Lower lobe of right lung (tissue), 2 donors: ENCODE measurements at regions not wholly inside any gene's neighbourhood (a gene's known extent, or its start where the extent isn't known, plus 50 kb on each side); places are given as distances from the start of the nearest gene placed in this dataset.

Experiments
- ATAC-seq, 2 donors: fragments of 200-7000 bp; cut with Tn5 transposase; one replicate each; pipeline ENCODE4 v1.9.1; 2020 to 2022; ENCODE audit warnings: mild to moderate bottlenecking in 2 of 2, moderate library complexity in 2 of 2
- DNase-seq: peaks from one replicate; pipeline ENCODE4 v3.0.0-alpha.2; 2020
- H3K27ac ChIP-seq: fragments of 200-600 bp; one replicate; pipeline ENCODE4 v1.8.0; 2022
- H3K27me3 ChIP-seq: fragments of 200-600 bp; one replicate; pipeline ENCODE4 v1.8.0; 2022; ENCODE audit warnings: low read depth
- H3K36me3 ChIP-seq: fragments of 200-600 bp; one replicate; pipeline ENCODE4 v1.8.0; 2022; ENCODE audit warnings: mild to moderate bottlenecking
- H3K4me1 ChIP-seq: fragments of 200-600 bp; one replicate; pipeline ENCODE4 v1.8.0; 2022
- H3K4me3 ChIP-seq: fragments of 200-600 bp; one replicate; pipeline ENCODE4 v1.8.0; 2022; ENCODE audit warnings: mild to moderate bottlenecking
- H3K9me3 ChIP-seq: fragments of 200-600 bp; one replicate; pipeline ENCODE4 v1.8.0; 2022
- intact Hi-C: fragments of 100-400 bp; cut with DNase I; formaldehyde crosslinking; loops from one replicate; pipeline ENCODE4 v1.11.0; 2022
- TF ChIP-seq, protein P1 (sequence below): fragments of 200-600 bp; IDR thresholded peaks from one replicate; pipeline ENCODE4 v1.8.0; 2022; ENCODE audit warnings: antibody characterized with exemption, mild to moderate bottlenecking
- donor health status: DM: no; HTN: yes; CAD: no; lungs with severe emphysema.

DNA sequence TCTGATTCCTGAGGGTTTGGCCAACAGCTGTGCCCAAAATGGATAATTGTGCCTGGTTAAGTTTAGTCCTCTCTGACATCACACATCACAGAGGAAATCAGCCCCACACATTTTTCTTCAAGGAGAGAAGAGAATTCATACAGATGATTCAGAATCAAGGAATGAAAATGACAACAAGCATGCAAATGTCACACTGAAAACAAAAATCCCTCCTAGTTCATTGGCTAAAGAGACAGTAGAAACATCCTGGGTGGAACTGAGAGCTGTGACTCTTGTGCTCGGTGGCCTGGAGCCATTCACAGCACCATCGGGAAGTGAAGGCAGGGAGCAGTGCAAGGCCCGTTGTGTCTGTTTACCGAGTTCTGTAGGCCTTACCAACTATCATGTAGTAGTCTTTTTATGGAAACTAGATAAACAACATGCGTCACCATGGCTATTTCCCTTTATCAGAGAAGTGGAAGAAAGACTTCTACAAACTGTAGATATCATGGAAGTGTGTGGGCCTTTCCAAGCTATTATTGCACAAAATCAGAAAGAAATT lies 81.7 kb upstream of the TENT5A start:
- Histone ChIP-seq H3K4me1 (no peaks in the 10 kb centered on the region), H3K27ac (no peak overlapping the region), H3K36me3 (no peaks in the 10 kb centered on the region), H3K4me3 (no peak overlapping the region), H3K27me3 (no peaks in the 10 kb centered on the region), H3K9me3 (no peaks in the 10 kb centered on the region)
- no peak for DNase-seq
- intact Hi-C loops: no loop called here
- TF ChIP-seq, protein P1, sequence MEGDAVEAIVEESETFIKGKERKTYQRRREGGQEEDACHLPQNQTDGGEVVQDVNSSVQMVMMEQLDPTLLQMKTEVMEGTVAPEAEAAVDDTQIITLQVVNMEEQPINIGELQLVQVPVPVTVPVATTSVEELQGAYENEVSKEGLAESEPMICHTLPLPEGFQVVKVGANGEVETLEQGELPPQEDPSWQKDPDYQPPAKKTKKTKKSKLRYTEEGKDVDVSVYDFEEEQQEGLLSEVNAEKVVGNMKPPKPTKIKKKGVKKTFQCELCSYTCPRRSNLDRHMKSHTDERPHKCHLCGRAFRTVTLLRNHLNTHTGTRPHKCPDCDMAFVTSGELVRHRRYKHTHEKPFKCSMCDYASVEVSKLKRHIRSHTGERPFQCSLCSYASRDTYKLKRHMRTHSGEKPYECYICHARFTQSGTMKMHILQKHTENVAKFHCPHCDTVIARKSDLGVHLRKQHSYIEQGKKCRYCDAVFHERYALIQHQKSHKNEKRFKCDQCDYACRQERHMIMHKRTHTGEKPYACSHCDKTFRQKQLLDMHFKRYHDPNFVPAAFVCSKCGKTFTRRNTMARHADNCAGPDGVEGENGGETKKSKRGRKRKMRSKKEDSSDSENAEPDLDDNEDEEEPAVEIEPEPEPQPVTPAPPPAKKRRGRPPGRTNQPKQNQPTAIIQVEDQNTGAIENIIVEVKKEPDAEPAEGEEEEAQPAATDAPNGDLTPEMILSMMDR: no peak
- ATAC-seq: peak in 1 of 2 donors; percentile 20

DNA sequence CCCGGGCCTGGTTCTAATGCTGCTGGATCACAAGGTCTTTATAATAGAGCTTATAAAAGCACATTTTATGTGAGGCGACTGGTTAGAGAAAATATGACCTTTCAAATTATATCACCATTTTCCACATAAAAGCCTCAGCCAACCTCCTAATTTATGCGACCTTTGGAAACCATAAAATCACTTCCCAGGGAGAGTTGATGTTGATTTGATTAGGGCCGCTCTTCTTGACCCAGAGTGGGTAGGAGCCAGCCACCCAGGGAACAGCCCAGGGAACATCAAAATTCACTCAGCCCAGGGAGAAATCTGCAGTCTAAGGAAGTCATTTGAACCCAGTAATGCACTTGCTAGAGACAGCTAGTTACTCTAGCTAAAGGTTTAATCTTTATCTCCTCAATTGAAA lies 79.8 kb upstream of the TENT5A start:
- no peak overlapping the region for H3K27ac ChIP-seq
- intact Hi-C loops: no loop called here
- no peak for ATAC-seq

DNA sequence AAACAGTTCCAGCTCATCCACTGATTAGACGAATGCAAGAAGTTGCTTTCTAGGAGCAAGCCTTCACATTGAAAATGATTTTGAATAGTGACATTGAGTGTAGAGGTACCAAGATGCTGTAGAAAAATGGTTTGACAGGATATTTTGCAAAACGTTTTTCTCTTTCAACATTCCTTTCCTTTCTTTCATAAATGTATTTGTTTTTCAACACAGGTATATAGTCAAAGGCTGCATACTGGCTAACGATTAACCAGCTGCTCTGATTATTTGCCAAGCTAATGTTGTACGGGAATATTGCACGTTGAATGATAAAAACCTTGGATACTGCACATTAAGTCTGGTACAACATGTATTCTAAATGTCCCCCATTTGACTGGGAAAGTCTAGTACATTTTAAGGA lies 78.8 kb upstream of the TENT5A start:
- Histone ChIP-seq H3K4me3 (no peak overlapping the region), H3K27me3 (no peaks in the 10 kb centered on the region), H3K4me1 (no peaks in the 10 kb centered on the region), H3K27ac (no peak overlapping the region), H3K36me3 (no peaks in the 10 kb centered on the region), H3K9me3 (no peaks in the 10 kb centered on the region)
- intact Hi-C loops: no loop called here
- DNase-seq (no peak), ATAC-seq (no peak)
- TF ChIP-seq, protein P1: no peak

More for the DNA sequence above, 79.8 kb upstream of the TENT5A start:
- no peaks in the 10 kb centered on the region for H3K27me3 ChIP-seq
- no peaks in the 10 kb centered on the region for H3K9me3 ChIP-seq
- DNase-seq: no peak
- TF ChIP-seq, protein P1: no peak
- H3K36me3 ChIP-seq: no peaks in the 10 kb centered on the region
- no peak overlapping the region for H3K4me3 ChIP-seq
- no peaks in the 10 kb centered on the region for H3K4me1 ChIP-seq

DNA sequence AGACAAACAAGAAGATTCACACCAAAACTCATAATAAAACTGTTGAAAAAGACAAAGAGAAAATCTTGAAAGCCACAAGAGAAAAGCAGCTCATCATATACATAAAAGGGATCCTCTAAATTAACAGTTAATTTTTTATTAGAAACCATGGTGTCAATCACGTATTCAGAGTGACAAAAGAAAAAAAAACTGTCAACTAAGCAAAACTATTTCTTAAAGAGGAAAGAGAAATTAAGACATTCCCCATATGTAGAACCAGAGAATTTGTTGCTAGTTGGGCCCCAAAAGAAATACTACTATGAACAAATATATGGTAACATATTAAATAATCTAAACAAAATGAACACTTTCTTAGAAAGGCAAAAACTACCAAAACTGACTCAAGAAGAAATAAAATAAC lies 74.3 kb upstream of the TENT5A start:
- DNase-seq (no peak), ATAC-seq (no peak)
- Histone ChIP-seq H3K4me1 (no peaks in the 10 kb centered on the region), H3K4me3 (no peak overlapping the region), H3K36me3 (no peaks in the 10 kb centered on the region), H3K27me3 (no peaks in the 10 kb centered on the region), H3K27ac (no peak overlapping the region), H3K9me3 (no peaks in the 10 kb centered on the region)
- TF ChIP-seq, protein P1: no peak
- intact Hi-C loops: no loop called here

DNA sequence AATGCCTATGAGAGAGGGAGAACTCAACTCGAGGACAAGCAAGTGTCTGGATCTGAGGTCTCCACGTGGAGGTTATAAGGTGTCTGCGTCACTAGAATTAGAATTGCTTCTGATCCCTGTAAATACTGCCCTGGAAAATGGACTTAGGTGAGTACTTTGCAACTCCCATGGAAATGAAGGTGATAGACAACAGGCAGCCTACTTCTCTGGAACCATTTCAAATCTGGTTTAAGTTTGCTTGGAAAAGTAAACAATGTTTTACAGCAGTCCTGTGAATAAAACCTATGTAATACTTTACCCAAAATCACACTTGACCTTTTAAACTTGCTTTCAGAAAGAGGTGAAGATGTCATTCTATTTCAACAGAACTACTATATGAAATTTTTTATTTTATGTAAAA lies 70.1 kb upstream of the TENT5A start:
- H3K4me1 ChIP-seq: peaks cover 8% of the 10 kb centered on the region
- TF ChIP-seq, protein P1: no peak
- no peak overlapping the region for H3K4me3 ChIP-seq
- no peaks in the 10 kb centered on the region for H3K9me3 ChIP-seq
- no peaks in the 10 kb centered on the region for H3K36me3 ChIP-seq
- H3K27me3 ChIP-seq: no peaks in the 10 kb centered on the region
- DNase-seq (no peak), ATAC-seq (no peak)
- H3K27ac ChIP-seq: no peak overlapping the region
- intact Hi-C loops: no loop called here

DNA sequence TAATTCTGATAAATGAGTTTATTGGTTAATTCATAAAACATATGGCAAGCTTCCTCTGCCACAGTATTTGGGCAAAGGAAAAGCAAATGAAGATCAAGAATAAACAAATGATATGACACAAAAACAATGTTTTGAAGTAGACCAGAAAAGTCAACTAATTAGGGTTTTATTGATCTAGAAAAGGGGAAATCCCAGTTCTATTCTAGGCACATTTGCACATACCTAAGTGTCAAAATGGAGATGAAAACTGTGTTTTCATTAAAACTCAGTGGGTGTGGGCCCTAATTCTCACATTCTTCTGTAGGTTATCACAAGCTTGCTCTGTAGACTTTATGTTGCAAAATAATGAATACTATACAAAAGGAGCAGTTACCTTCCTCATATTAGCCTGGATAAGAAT lies 69.0 kb upstream of the TENT5A start:
- intact Hi-C loops: no loop called here
- no peak overlapping the region for H3K4me3 ChIP-seq
- H3K9me3 ChIP-seq: no peaks in the 10 kb centered on the region

More for the DNA sequence above, 69.0 kb upstream of the TENT5A start:
- TF ChIP-seq, protein P1: no peak
- Histone ChIP-seq H3K4me1 (peaks cover 8% of the 10 kb centered on the region), H3K36me3 (no peaks in the 10 kb centered on the region), H3K27ac (no peak overlapping the region), H3K27me3 (no peaks in the 10 kb centered on the region)
- DNase-seq (no peak), ATAC-seq (no peak)
